ENCODE measurements at regions not wholly inside any gene's neighbourhood (a gene's known extent, or its start where the extent isn't known, plus 50 kb on each side); places are given as distances from the start of the nearest gene placed in this dataset.

- Histone ChIP-seq H3K9me3 (ENCODE audit: severe bottlenecking) (no peaks in the 10 kb centered on the region), H3K27me3 (ENCODE audit: insufficient read depth, poor library complexity, severe bottlenecking) (no peaks in the 10 kb centered on the region), H3K4me3 (ENCODE audit: severe bottlenecking) (no peak overlapping the region), H3K27ac (ENCODE audit: poor library complexity, severe bottlenecking) (no peak overlapping the region), H3K36me3 (ENCODE audit: low read depth) (no peaks in the 10 kb centered on the region), H3K4me1 (ENCODE audit: insufficient read depth, poor library complexity, severe bottlenecking) (no peaks in the 10 kb centered on the region)
- DNase-seq (ENCODE audit: low spot score) (no peak), ATAC-seq (ENCODE audit: low read depth) (no peak)
- no peak for TF ChIP-seq CTCF (IDR thresholded peaks at IDR 0.05; ENCODE audit: poor library complexity, severe bottlenecking)
Observed at GRCh38 chr12:68454892-68455291, 122.7 kb upstream of the MDM1 start.

GRCh38 chr12:68455691-68456345, 123.7 kb upstream of the MDM1 start:
- DNase-seq (ENCODE audit: low spot score) (no peak), ATAC-seq (ENCODE audit: low read depth) (no peak)
- Histone ChIP-seq H3K36me3 (ENCODE audit: low read depth) (no peaks in the 10 kb centered on the region), H3K27ac (ENCODE audit: poor library complexity, severe bottlenecking) (no peak overlapping the region), H3K9me3 (ENCODE audit: severe bottlenecking) (no peaks in the 10 kb centered on the region), H3K27me3 (ENCODE audit: insufficient read depth, poor library complexity, severe bottlenecking) (no peaks in the 10 kb centered on the region), H3K4me1 (ENCODE audit: insufficient read depth, poor library complexity, severe bottlenecking) (no peaks in the 10 kb centered on the region), H3K4me3 (ENCODE audit: severe bottlenecking) (no peak overlapping the region)
- TF ChIP-seq CTCF (IDR thresholded peaks at IDR 0.05; ENCODE audit: poor library complexity, severe bottlenecking) = no peak

- no peaks in the 10 kb centered on the region for H3K27me3 ChIP-seq (ENCODE audit: insufficient read depth, poor library complexity, severe bottlenecking)
- no peak for ATAC-seq (ENCODE audit: low read depth)
- no peak for DNase-seq (ENCODE audit: low spot score)
- H3K9me3 ChIP-seq (ENCODE audit: severe bottlenecking) = no peaks in the 10 kb centered on the region
- H3K27ac ChIP-seq (ENCODE audit: poor library complexity, severe bottlenecking) = no peak overlapping the region
- no peak for TF ChIP-seq CTCF (IDR thresholded peaks at IDR 0.05; ENCODE audit: poor library complexity, severe bottlenecking)
- no peak overlapping the region for H3K4me3 ChIP-seq (ENCODE audit: severe bottlenecking)
- H3K4me1 ChIP-seq (ENCODE audit: insufficient read depth, poor library complexity, severe bottlenecking) = no peaks in the 10 kb centered on the region
- H3K36me3 ChIP-seq (ENCODE audit: low read depth) = no peaks in the 10 kb centered on the region
Observed at GRCh38 chr12:68458866-68459265, 126.7 kb upstream of the MDM1 start.

GRCh38 chr12:68460236-68460635, 128.1 kb upstream of the MDM1 start:
- Histone ChIP-seq H3K36me3 (ENCODE audit: low read depth) (no peaks in the 10 kb centered on the region), H3K4me3 (ENCODE audit: severe bottlenecking) (no peak overlapping the region), H3K27ac (ENCODE audit: poor library complexity, severe bottlenecking) (no peak overlapping the region), H3K9me3 (ENCODE audit: severe bottlenecking) (no peaks in the 10 kb centered on the region), H3K27me3 (ENCODE audit: insufficient read depth, poor library complexity, severe bottlenecking) (no peaks in the 10 kb centered on the region), H3K4me1 (ENCODE audit: insufficient read depth, poor library complexity, severe bottlenecking) (no peaks in the 10 kb centered on the region)
- DNase-seq (ENCODE audit: low spot score) (no peak), ATAC-seq (ENCODE audit: low read depth) (no peak)
- TF ChIP-seq CTCF (IDR thresholded peaks at IDR 0.05; ENCODE audit: poor library complexity, severe bottlenecking) = no peak

- DNase-seq (ENCODE audit: low spot score) = no peak
- no peaks in the 10 kb centered on the region for H3K9me3 ChIP-seq (ENCODE audit: severe bottlenecking)
- H3K27me3 ChIP-seq (ENCODE audit: insufficient read depth, poor library complexity, severe bottlenecking) = no peaks in the 10 kb centered on the region
- H3K36me3 ChIP-seq (ENCODE audit: low read depth) = no peaks in the 10 kb centered on the region
- no peak for TF ChIP-seq CTCF (IDR thresholded peaks at IDR 0.05; ENCODE audit: poor library complexity, severe bottlenecking)
- no peak overlapping the region for H3K4me3 ChIP-seq (ENCODE audit: severe bottlenecking)
- H3K27ac ChIP-seq (ENCODE audit: poor library complexity, severe bottlenecking) = no peak overlapping the region
- no peaks in the 10 kb centered on the region for H3K4me1 ChIP-seq (ENCODE audit: insufficient read depth, poor library complexity, severe bottlenecking)
- ATAC-seq (ENCODE audit: low read depth) = no peak
Observed at GRCh38 chr12:68461645-68462044, 129.5 kb upstream of the MDM1 start.

All from RWPE2 (cell line).